Liver (tissue), 8 donors: ENCODE measurements at regions not wholly inside any gene's neighbourhood (a gene's known extent, or its start where the extent isn't known, plus 50 kb on each side); places are given as distances from the start of the nearest gene placed in this dataset.

Experiments used
- DNase-seq: peaks from one replicate; pipeline ENCODE4 v3.0.0-alpha.2; 2017; ENCODE audit warnings: low spot score
- H3K27ac ChIP-seq, 2 donors: one replicate each; pipeline ENCODE4 v1.7.0; 2013; ENCODE audit warnings: inconsistent platforms in 2 of 2, low read length in 2 of 2, control low read depth in 1 of 2, low read depth in 1 of 2, mild to moderate bottlenecking in 1 of 2
- H3K27me3 ChIP-seq, 4 donors: one replicate each; pipeline versions ENCODE4 v1.6.1 to v1.7.0; 2013; ENCODE audit warnings: low read length in 3 of 4, inconsistent platforms in 1 of 4, mild to moderate bottlenecking in 1 of 4, moderate library complexity in 1 of 4; ENCODE audit not compliant: control insufficient read depth in 4 of 4, insufficient read depth in 4 of 4
- H3K36me3 ChIP-seq, 4 donors: one replicate each; pipeline versions ENCODE4 v1.6.1 to v1.7.0; 2013; ENCODE audit warnings: low read length in 3 of 4, mild to moderate bottlenecking in 3 of 4, low read depth in 1 of 4, moderate library complexity in 1 of 4; ENCODE audit not compliant: control insufficient read depth in 4 of 4, insufficient read depth in 3 of 4
- H3K4me1 ChIP-seq, 4 donors: one replicate each; pipeline versions ENCODE4 v1.6.1 to v1.7.0; 2013; ENCODE audit warnings: low read length in 3 of 4, mild to moderate bottlenecking in 3 of 4, moderate library complexity in 1 of 4; ENCODE audit not compliant: control insufficient read depth in 4 of 4, insufficient read depth in 4 of 4
- H3K4me3 ChIP-seq, 3 donors: one replicate each; pipeline versions ENCODE4 v1.6.1 to v1.7.0; 2013; ENCODE audit warnings: low read length in 3 of 3, control low read depth in 1 of 3, low read depth in 1 of 3, mild to moderate bottlenecking in 1 of 3
- H3K9ac ChIP-seq, 2 donors: one replicate each; pipeline ENCODE4 v1.7.0; 2013; ENCODE audit warnings: low read length in 2 of 2, mild to moderate bottlenecking in 2 of 2, moderate library complexity in 2 of 2, control low read depth in 1 of 2, low read depth in 1 of 2
- H3K9me3 ChIP-seq, 4 donors: one replicate each; pipeline versions ENCODE4 v1.6.1 to v1.7.0; 2013; ENCODE audit warnings: low read length in 3 of 4; ENCODE audit not compliant: control insufficient read depth in 4 of 4
- EGR1 ChIP-seq, 2 donors: IDR thresholded peaks; 2 replicates each; pipeline ENCODE4 v1.6.1; 2016 to 2018; ENCODE audit warnings: antibody characterized with exemption in 2 of 2, low read depth in 2 of 2
- FOXA1 ChIP-seq: IDR thresholded peaks from 2 replicates; pipeline ENCODE4 v1.6.1; 2016; ENCODE audit warnings: antibody characterized with exemption
- FOXA2 ChIP-seq: IDR thresholded peaks from 2 replicates; pipeline ENCODE4 v1.6.1; 2016; ENCODE audit warnings: antibody characterized with exemption
- GABPA ChIP-seq, 2 donors: IDR thresholded peaks in 1 of 2; conservative IDR thresholded peaks in 1 of 2; 2 replicates each; pipeline ENCODE4 v1.6.1; 2016; ENCODE audit warnings: antibody characterized with exemption in 2 of 2, mild to moderate bottlenecking in 1 of 2, moderate library complexity in 1 of 2
- HNF4A ChIP-seq, 2 donors: conservative IDR thresholded peaks; 2 replicates each; pipeline ENCODE4 v1.6.1; 2016; ENCODE audit warnings: antibody characterized with exemption in 2 of 2, mild to moderate bottlenecking in 2 of 2
- HNF4G ChIP-seq: IDR thresholded peaks from 2 replicates; pipeline ENCODE4 v1.6.1; 2016; ENCODE audit warnings: antibody characterized with exemption
- JUND ChIP-seq, 2 donors: IDR thresholded peaks; 2 replicates each; pipeline ENCODE4 v1.6.1; 2016; ENCODE audit warnings: antibody characterized with exemption in 2 of 2
- RAD21 ChIP-seq, 2 donors: IDR thresholded peaks; 2 replicates each; pipeline ENCODE4 v1.6.1; 2016; ENCODE audit warnings: antibody characterized with exemption in 2 of 2, mild to moderate bottlenecking in 2 of 2
- SP1 ChIP-seq: IDR thresholded peaks from 2 replicates; pipeline ENCODE4 v1.6.1; 2018; ENCODE audit warnings: antibody characterized with exemption, mild to moderate bottlenecking
- TAF1 ChIP-seq: conservative IDR thresholded peaks from 2 replicates; pipeline ENCODE4 v1.6.1; 2016; ENCODE audit warnings: antibody characterized with exemption, mild to moderate bottlenecking
- WGBS: extraction: QIAGEN DNeasy Blood & Tissue Kit; methylation state at CpG from one replicate; pipeline ENCODE4 v1.1.7; 2013; 5-methylcytosine and 5-hydroxymethylcytosine counted together
- TF ChIP-seq, protein P1 (sequence below): IDR thresholded peaks from 2 replicates; pipeline ENCODE4 v1.6.1; 2016; ENCODE audit warnings: antibody characterized with exemption
- TF ChIP-seq, protein P2 (sequence below): IDR thresholded peaks from 2 replicates; pipeline ENCODE4 v1.6.1; 2016; ENCODE audit warnings: antibody characterized with exemption, mild to moderate bottlenecking
- TF ChIP-seq, protein P3 (sequence below): IDR thresholded peaks from 2 replicates; pipeline ENCODE4 v1.6.1; 2016; ENCODE audit warnings: antibody characterized with exemption
- TF ChIP-seq, protein P4 (sequence below): fragments of 150-350 bp; IDR thresholded peaks from 2 replicates; pipeline ENCODE4 v1.5.1; 2017; ENCODE audit warnings: improper control_type of control experiment, low read depth, low read length; ENCODE audit not compliant: missing input control
- donor health status: healthy.
- donor health status: healthy.
- donor health status: healthy.
- donor health status: healthy.
- donor health status: healthy.

DNA sequence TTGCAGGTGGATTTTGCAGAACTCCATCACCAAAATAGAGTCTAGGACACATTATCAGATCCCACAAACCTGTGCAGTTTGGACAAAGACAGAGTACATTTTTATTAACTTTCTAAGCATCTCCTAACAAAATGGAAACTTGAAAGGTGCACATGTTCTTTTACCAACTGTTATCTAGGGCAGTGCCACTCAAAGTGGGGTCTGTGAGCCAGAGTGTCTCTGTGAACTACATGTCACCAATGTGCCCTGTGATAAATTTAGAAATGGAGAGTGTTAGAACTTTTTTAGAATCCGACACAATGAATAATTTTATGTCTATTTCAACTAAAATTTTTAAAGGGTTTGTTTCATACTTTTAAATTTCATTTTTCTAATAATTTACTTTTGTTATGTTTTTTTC lies 68.4 kb upstream of the TMC3 start:
- H3K36me3 ChIP-seq = no peaks in the 10 kb centered on the region
- TF ChIP-seq, protein P1, sequence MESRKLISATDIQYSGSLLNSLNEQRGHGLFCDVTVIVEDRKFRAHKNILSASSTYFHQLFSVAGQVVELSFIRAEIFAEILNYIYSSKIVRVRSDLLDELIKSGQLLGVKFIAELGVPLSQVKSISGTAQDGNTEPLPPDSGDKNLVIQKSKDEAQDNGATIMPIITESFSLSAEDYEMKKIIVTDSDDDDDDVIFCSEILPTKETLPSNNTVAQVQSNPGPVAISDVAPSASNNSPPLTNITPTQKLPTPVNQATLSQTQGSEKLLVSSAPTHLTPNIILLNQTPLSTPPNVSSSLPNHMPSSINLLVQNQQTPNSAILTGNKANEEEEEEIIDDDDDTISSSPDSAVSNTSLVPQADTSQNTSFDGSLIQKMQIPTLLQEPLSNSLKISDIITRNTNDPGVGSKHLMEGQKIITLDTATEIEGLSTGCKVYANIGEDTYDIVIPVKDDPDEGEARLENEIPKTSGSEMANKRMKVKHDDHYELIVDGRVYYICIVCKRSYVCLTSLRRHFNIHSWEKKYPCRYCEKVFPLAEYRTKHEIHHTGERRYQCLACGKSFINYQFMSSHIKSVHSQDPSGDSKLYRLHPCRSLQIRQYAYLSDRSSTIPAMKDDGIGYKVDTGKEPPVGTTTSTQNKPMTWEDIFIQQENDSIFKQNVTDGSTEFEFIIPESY = no peak
- no peak for TF ChIP-seq GABPA (IDR thresholded peaks at IDR 0.05 in 1 of 2, conservative IDR thresholded peaks at IDR 0.05 in 1 of 2)
- TF ChIP-seq, protein P2, sequence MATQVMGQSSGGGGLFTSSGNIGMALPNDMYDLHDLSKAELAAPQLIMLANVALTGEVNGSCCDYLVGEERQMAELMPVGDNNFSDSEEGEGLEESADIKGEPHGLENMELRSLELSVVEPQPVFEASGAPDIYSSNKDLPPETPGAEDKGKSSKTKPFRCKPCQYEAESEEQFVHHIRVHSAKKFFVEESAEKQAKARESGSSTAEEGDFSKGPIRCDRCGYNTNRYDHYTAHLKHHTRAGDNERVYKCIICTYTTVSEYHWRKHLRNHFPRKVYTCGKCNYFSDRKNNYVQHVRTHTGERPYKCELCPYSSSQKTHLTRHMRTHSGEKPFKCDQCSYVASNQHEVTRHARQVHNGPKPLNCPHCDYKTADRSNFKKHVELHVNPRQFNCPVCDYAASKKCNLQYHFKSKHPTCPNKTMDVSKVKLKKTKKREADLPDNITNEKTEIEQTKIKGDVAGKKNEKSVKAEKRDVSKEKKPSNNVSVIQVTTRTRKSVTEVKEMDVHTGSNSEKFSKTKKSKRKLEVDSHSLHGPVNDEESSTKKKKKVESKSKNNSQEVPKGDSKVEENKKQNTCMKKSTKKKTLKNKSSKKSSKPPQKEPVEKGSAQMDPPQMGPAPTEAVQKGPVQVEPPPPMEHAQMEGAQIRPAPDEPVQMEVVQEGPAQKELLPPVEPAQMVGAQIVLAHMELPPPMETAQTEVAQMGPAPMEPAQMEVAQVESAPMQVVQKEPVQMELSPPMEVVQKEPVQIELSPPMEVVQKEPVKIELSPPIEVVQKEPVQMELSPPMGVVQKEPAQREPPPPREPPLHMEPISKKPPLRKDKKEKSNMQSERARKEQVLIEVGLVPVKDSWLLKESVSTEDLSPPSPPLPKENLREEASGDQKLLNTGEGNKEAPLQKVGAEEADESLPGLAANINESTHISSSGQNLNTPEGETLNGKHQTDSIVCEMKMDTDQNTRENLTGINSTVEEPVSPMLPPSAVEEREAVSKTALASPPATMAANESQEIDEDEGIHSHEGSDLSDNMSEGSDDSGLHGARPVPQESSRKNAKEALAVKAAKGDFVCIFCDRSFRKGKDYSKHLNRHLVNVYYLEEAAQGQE = no peak
- TF ChIP-seq EGR1 (IDR thresholded peaks at IDR 0.05; ENCODE audit: low read depth in 2 of 2) = no peak
- no peak for TF ChIP-seq TAF1
- TF ChIP-seq SP1 = no peak
- no peak for TF ChIP-seq FOXA2
- no peak for TF ChIP-seq HNF4A (conservative IDR thresholded peaks at IDR 0.05)
- TF ChIP-seq JUND (IDR thresholded peaks at IDR 0.05) = no peak
- TF ChIP-seq HNF4G = no peak
- no peak for TF ChIP-seq RAD21 (IDR thresholded peaks at IDR 0.05)
- no peak for DNase-seq
- 89% methylated on average over 1 of the region's 1 CpG for WGBS
- H3K9me3 ChIP-seq = peaks cover 0 to 4% (median 1%) of the 10 kb centered on the region in 4 donors
- H3K27ac ChIP-seq = no peak overlapping the region
- no peaks in the 10 kb centered on the region for H3K27me3 ChIP-seq
- H3K4me3 ChIP-seq = no peak overlapping the region
- H3K4me1 ChIP-seq = no peaks in the 10 kb centered on the region
- no peak overlapping the region for H3K9ac ChIP-seq

DNA sequence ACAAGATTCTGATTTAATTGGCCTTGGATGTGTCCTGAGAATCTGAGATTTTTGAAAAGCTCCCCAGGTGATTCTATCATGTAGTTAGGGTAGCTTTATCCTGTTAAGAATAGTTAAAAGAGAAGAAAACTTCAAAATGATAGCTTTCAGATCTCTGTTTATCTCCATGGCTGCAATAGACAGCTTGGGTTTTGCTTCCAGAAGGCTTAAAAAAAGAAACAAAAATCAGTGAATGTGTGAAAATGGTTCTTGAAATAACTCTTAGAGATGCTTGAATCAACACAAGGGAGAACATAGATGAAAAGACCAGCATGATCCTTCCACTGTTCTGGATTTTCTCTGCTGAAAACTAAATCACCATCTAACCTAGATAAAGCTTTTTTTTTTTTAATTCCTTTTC lies 60.8 kb upstream of the TMC3 start:
- H3K4me3 ChIP-seq = no peak overlapping the region
- H3K9me3 ChIP-seq = no peaks in the 10 kb centered on the region
- no peaks in the 10 kb centered on the region for H3K36me3 ChIP-seq
- H3K9ac ChIP-seq = no peak overlapping the region
- no peaks in the 10 kb centered on the region for H3K27me3 ChIP-seq
- H3K4me1 ChIP-seq = peaks cover 0 to 2% (median 0%) of the 10 kb centered on the region in 4 donors
- TF ChIP-seq GABPA (IDR thresholded peaks at IDR 0.05 in 1 of 2, conservative IDR thresholded peaks at IDR 0.05 in 1 of 2) = no peak
- no peak for TF ChIP-seq HNF4G
- TF ChIP-seq, protein P3, sequence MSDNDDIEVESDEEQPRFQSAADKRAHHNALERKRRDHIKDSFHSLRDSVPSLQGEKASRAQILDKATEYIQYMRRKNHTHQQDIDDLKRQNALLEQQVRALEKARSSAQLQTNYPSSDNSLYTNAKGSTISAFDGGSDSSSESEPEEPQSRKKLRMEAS = no peak
- TF ChIP-seq HNF4A (conservative IDR thresholded peaks at IDR 0.05) = no peak
- no peak for TF ChIP-seq FOXA1
- TF ChIP-seq SP1 = no peak
- TF ChIP-seq, protein P4, sequence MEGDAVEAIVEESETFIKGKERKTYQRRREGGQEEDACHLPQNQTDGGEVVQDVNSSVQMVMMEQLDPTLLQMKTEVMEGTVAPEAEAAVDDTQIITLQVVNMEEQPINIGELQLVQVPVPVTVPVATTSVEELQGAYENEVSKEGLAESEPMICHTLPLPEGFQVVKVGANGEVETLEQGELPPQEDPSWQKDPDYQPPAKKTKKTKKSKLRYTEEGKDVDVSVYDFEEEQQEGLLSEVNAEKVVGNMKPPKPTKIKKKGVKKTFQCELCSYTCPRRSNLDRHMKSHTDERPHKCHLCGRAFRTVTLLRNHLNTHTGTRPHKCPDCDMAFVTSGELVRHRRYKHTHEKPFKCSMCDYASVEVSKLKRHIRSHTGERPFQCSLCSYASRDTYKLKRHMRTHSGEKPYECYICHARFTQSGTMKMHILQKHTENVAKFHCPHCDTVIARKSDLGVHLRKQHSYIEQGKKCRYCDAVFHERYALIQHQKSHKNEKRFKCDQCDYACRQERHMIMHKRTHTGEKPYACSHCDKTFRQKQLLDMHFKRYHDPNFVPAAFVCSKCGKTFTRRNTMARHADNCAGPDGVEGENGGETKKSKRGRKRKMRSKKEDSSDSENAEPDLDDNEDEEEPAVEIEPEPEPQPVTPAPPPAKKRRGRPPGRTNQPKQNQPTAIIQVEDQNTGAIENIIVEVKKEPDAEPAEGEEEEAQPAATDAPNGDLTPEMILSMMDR = no peak
- TF ChIP-seq JUND (IDR thresholded peaks at IDR 0.05) = no peak
- no peak for TF ChIP-seq TAF1
- H3K27ac ChIP-seq = no peak overlapping the region
- no peak for DNase-seq
